Skeletal muscle tissue (tissue), 3 donors: ENCODE measurements at regions not wholly inside any gene's neighbourhood (a gene's known extent, or its start where the extent isn't known, plus 50 kb on each side); places are given as distances from the start of the nearest gene placed in this dataset.

Experiments used
- H3K27ac ChIP-seq: one replicate; pipeline ENCODE4 v1.7.0; 2013; ENCODE audit warnings: mild to moderate bottlenecking, low read depth, low read length, inconsistent platforms
- H3K27me3 ChIP-seq, 3 donors: one replicate each; pipeline ENCODE4 v1.7.0; 2013; ENCODE audit warnings: low read length in 3 of 3; ENCODE audit not compliant: control insufficient read depth in 3 of 3, insufficient read depth in 3 of 3
- H3K36me3 ChIP-seq, 3 donors: one replicate each; pipeline ENCODE4 v1.7.0; 2013; ENCODE audit warnings: low read length in 3 of 3; ENCODE audit not compliant: control insufficient read depth in 3 of 3, insufficient read depth in 3 of 3
- H3K4me1 ChIP-seq, 3 donors: one replicate each; pipeline ENCODE4 v1.7.0; 2013; ENCODE audit warnings: low read length in 3 of 3, mild to moderate bottlenecking in 3 of 3; ENCODE audit not compliant: control insufficient read depth in 3 of 3, insufficient read depth in 3 of 3
- H3K4me3 ChIP-seq, 3 donors: one replicate each; pipeline ENCODE4 v1.7.0; 2013; ENCODE audit warnings: low read length in 3 of 3
- H3K9ac ChIP-seq, 3 donors: one replicate each; pipeline ENCODE4 v1.7.0; 2013; ENCODE audit warnings: low read length in 3 of 3, mild to moderate bottlenecking in 3 of 3, moderate library complexity in 2 of 3, low read depth in 1 of 3
- H3K9me3 ChIP-seq, 3 donors: one replicate each; pipeline ENCODE4 v1.7.0; 2013; ENCODE audit warnings: low read length in 3 of 3; ENCODE audit not compliant: control insufficient read depth in 3 of 3
- donor health status: Osteomylitis.

DNA sequence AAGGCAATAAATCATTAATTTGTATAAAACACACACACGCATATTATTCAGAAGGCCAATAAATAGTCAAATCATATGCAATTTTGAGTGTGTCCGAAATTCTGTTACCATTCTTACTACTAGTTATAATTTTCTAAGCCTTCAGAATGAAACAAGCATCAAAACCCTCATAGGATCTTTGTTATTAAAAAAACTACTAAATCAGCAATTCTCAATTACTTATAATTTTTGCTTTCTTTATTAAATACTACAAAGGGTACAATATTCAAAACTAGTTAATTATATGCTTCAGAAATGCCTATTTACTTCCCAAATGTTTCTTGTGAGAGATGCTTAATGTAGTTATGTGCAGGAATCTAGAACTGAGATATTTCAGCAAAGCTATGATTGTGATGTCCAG, 413.1 kb upstream of the KIF2B start:
- Histone ChIP-seq H3K9ac (no peak overlapping the region), H3K4me1 (no peaks in the 10 kb centered on the region), H3K9me3 (peaks cover 0 to 5% (median 2%) of the 10 kb centered on the region in 3 donors), H3K27me3 (no peaks in the 10 kb centered on the region), H3K27ac (no peak overlapping the region), H3K36me3 (no peaks in the 10 kb centered on the region), H3K4me3 (no peak overlapping the region)

DNA sequence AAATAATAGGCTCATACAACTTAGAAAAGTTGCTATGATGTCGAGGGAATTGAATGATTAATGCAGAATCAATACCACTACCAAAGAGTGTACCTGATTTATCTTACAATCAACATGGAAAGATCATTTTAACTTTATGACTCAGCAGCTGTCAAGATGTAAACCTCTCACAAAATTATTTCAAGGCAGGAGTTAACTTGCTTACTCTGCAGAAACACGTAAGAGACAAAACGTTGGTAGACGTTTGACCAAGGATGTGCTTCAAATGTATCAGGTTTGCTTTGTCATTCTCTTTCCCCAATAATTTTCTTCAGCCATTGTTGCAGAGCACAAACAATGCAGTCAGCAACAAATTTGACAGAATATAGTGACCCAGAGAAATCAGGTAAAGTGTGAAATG, 415.8 kb upstream of the KIF2B start:
- Histone ChIP-seq H3K36me3 (no peaks in the 10 kb centered on the region), H3K4me1 (no peaks in the 10 kb centered on the region), H3K27ac (no peak overlapping the region), H3K4me3 (no peak overlapping the region), H3K27me3 (no peaks in the 10 kb centered on the region), H3K9ac (no peak overlapping the region), H3K9me3 (peaks cover 0 to 5% (median 2%) of the 10 kb centered on the region in 3 donors)

DNA sequence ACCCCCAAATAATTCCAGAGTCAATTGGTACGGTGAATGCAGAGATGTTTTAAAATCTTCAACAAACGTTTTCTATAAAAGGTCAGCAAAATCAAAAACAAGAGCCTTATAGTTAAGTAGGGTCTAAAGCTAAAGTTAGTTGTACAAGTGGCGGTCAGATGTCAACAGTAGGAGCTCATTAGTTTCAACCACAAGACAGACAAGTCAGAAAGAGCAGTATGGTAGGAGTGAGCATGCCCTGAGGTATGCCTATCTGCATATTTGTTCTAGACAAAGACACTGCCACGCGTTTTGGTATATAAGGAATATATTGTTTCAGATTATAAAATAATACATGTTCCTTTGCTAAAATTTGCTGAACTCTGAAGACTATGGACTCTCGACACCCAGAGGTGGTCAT, 431.5 kb upstream of the KIF2B start:
- H3K4me1 ChIP-seq = no peaks in the 10 kb centered on the region
- H3K9me3 ChIP-seq = no peaks in the 10 kb centered on the region
- H3K9ac ChIP-seq = no peak overlapping the region
- H3K27me3 ChIP-seq = no peaks in the 10 kb centered on the region
- H3K36me3 ChIP-seq = no peaks in the 10 kb centered on the region
- no peak overlapping the region for H3K4me3 ChIP-seq
- H3K27ac ChIP-seq = no peak overlapping the region

DNA sequence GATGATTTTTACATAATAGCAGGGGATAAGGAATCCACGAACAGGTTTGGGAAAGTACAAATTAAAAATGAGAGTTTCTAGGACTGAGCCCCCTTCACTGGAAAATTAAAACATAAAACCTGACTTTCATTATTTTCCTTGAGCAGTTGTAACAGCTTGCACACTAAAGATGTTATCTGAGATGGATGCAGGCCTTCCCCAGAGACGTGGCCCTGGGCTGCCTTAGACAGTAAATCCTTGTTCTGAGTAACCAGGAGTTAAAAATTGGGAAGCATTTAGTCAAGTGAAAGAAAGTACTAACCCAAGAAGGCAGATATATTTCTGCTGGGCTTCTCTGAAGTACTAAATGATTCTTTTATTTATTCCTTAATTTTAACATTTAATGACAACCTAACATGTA, 432.2 kb upstream of the KIF2B start:
- H3K27me3 ChIP-seq = no peaks in the 10 kb centered on the region
- H3K27ac ChIP-seq = no peak overlapping the region
- H3K4me3 ChIP-seq = no peak overlapping the region
- H3K36me3 ChIP-seq = no peaks in the 10 kb centered on the region
- H3K4me1 ChIP-seq = no peaks in the 10 kb centered on the region
- H3K9ac ChIP-seq = no peak overlapping the region
- H3K9me3 ChIP-seq = no peaks in the 10 kb centered on the region

DNA sequence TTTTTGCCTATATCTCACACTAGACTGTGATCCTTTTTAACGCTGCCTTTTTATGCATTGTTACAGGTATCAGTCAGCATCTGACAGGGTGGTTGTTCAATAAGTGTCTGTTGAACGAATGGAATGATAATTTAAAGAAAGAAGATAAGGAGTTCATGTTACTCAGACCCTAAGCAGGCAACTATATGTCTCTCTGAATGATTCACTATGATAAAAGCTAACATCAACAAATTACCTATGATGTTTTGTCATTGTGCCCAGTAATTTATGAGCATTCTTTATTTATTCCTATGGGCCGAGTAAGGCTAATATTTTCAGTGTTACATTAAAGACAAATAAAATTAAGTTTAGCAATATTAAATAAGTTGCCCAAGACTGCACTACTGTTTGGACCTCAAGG, 435.0 kb upstream of the KIF2B start:
- H3K4me3 ChIP-seq = no peak overlapping the region
- no peaks in the 10 kb centered on the region for H3K27me3 ChIP-seq
- no peak overlapping the region for H3K27ac ChIP-seq
- H3K9ac ChIP-seq = no peak overlapping the region
- H3K9me3 ChIP-seq = no peaks in the 10 kb centered on the region
- no peaks in the 10 kb centered on the region for H3K36me3 ChIP-seq
- no peaks in the 10 kb centered on the region for H3K4me1 ChIP-seq

DNA sequence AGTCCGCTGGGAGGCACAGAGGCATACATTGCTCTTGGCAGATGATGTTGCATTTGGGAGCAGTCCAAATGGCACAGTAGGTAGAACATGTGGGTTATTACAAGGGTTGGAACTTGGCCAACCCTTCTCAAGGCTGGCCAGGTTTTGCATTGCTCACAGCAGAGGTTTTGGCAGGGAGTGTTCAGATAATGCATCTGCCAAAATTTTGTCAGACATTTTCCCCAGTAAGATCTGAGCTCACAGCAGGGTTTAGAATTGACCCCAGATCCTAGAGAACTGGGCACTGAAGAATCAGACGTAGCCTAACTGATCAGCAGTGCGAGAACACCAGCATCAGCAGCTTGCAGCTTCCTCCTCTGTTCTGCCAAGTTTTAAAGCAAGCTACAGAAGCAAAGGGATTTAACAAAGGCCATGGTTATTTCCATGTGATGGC, 468.8 kb upstream of the KIF2B start:
- peaks cover 0 to 2% (median 0%) of the 10 kb centered on the region in 3 donors for H3K9me3 ChIP-seq
- no peak overlapping the region for H3K9ac ChIP-seq
- H3K4me3 ChIP-seq = no peak overlapping the region
- H3K36me3 ChIP-seq = no peaks in the 10 kb centered on the region
- no peak overlapping the region for H3K27ac ChIP-seq
- no peaks in the 10 kb centered on the region for H3K4me1 ChIP-seq
- no peaks in the 10 kb centered on the region for H3K27me3 ChIP-seq

DNA sequence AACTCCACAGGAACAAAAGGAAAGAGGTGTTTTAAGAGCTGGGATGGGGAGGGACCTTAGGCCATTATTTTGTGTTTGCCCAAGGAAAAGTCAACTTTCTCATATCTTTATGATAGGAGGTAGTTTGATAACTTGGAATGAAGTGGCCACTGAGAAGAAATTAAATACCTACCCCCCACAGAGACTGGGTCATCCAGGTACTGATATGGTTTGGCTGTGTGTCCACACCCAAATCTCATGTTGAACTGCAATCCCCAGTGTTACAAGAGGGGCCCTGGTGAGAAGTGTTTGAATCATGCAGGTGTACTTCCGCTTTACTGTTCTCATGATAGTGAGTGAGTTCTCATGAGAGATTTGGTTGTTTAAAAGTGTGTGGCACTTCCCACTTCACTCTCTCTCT, 477.9 kb upstream of the KIF2B start:
- Histone ChIP-seq H3K9me3 (peaks cover 0 to 4% (median 0%) of the 10 kb centered on the region in 3 donors), H3K4me3 (no peak overlapping the region), H3K36me3 (no peaks in the 10 kb centered on the region), H3K4me1 (no peaks in the 10 kb centered on the region), H3K27ac (no peak overlapping the region), H3K9ac (no peak overlapping the region), H3K27me3 (no peaks in the 10 kb centered on the region)

DNA sequence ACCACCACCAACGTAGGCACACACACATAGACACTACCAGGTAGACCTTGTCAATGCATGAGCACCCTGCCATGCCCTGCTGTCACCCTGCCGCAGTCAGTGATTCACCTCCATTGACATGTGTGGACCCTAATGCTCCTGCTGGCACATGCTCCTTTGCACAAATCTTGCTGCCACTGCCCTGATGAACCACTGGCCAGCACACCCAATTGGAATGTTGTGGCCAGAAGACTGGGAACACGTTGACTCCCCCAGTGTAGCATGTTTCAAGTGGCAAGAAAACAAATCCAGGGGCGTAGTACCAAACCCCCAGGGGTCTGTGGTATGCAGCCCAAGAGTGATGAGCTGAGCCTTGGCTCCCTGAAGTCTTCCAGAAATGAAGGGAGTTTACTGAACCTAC, 486.4 kb upstream of the KIF2B start:
- no peaks in the 10 kb centered on the region for H3K36me3 ChIP-seq
- no peak overlapping the region for H3K4me3 ChIP-seq

DNA sequence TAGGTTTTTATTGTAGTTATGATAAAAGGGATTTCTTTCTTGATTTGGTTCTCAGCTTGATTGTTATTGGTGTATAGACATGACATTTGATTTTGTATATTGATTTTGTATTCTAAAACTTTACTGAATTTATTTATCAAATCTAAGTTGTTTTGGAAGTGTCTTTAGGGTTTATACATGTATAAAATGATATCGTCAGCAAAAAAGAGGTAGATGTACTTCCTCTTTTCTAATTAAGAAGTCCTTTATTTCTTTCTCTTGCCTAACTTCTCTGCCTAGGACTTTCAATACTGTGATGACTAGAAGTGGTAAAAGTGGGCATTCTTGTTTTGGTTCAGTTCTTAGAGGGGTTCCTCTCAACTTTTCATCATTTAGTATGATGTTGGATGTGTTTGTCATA, 487.3 kb upstream of the KIF2B start:
- Histone ChIP-seq H3K36me3 (no peaks in the 10 kb centered on the region), H3K27me3 (no peaks in the 10 kb centered on the region), H3K4me1 (no peaks in the 10 kb centered on the region), H3K9ac (no peak overlapping the region), H3K4me3 (no peak overlapping the region), H3K9me3 (peaks cover 0 to 3% (median 0%) of the 10 kb centered on the region in 3 donors), H3K27ac (no peak overlapping the region)

More for the DNA sequence above, 486.4 kb upstream of the KIF2B start:
- no peaks in the 10 kb centered on the region for H3K27me3 ChIP-seq
- peaks cover 0 to 3% (median 0%) of the 10 kb centered on the region in 3 donors for H3K9me3 ChIP-seq
- H3K4me1 ChIP-seq = no peaks in the 10 kb centered on the region
- no peak overlapping the region for H3K27ac ChIP-seq
- H3K9ac ChIP-seq = no peak overlapping the region

DNA sequence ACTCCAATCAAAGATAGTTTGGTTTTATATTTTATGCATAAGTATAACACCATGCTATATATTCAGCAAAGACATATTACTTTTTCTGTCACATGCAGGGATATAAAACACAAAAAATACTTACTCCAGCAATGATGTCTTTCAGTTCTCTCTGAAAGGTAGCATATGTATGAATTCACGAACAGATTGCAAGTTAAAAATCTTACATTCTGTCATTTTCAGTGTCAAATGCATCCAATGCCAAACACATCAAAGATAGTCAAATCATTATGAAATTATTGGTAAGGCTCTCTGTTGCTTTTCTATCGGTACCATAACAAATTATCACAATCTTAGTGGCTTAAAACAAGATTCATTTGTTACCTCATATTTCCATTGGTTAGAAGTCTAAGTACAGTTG, 492.0 kb upstream of the KIF2B start:
- no peaks in the 10 kb centered on the region for H3K4me1 ChIP-seq
- no peak overlapping the region for H3K4me3 ChIP-seq
- no peak overlapping the region for H3K9ac ChIP-seq
- no peaks in the 10 kb centered on the region for H3K27me3 ChIP-seq
- H3K36me3 ChIP-seq = no peaks in the 10 kb centered on the region
- H3K27ac ChIP-seq = no peak overlapping the region
- H3K9me3 ChIP-seq = no peaks in the 10 kb centered on the region

DNA sequence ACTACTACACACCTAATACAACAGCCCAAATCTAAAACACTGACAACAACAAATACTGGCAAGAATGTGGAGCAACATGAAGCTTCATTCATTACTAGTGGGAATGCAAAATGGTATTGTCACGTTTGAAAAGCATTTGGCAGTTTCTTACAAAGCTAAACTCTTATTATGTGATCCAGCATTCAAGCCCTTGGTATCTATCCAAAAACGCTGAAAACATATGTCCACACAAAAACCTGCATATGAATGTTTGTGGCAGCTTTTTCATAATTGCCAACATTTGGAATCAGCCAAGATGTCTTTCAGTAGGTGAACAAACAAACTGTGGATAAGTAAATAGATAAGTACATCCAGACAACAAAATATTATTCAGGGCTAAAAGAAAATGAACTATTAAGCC, 501.1 kb upstream of the KIF2B start:
- H3K27ac ChIP-seq = no peak overlapping the region
- no peak overlapping the region for H3K9ac ChIP-seq
- no peaks in the 10 kb centered on the region for H3K27me3 ChIP-seq
- H3K4me3 ChIP-seq = no peak overlapping the region
- H3K4me1 ChIP-seq = no peaks in the 10 kb centered on the region
- H3K36me3 ChIP-seq = no peaks in the 10 kb centered on the region
- H3K9me3 ChIP-seq = no peaks in the 10 kb centered on the region
